Liver (tissue), 8 donors: ENCODE measurements at regions not wholly inside any gene's neighbourhood (a gene's known extent, or its start where the extent isn't known, plus 50 kb on each side); places are given as distances from the start of the nearest gene placed in this dataset.

Experiments
- DNase-seq: peaks from one replicate; pipeline ENCODE4 v3.0.0-alpha.2; 2017; ENCODE audit warnings: low spot score
- H3K27ac ChIP-seq, 2 donors: one replicate each; pipeline ENCODE4 v1.7.0; 2013; ENCODE audit warnings: inconsistent platforms in 2 of 2, low read length in 2 of 2, control low read depth in 1 of 2, low read depth in 1 of 2, mild to moderate bottlenecking in 1 of 2
- H3K27me3 ChIP-seq, 4 donors: one replicate each; pipeline versions ENCODE4 v1.6.1 to v1.7.0; 2013; ENCODE audit warnings: low read length in 3 of 4, inconsistent platforms in 1 of 4, mild to moderate bottlenecking in 1 of 4, moderate library complexity in 1 of 4; ENCODE audit not compliant: control insufficient read depth in 4 of 4, insufficient read depth in 4 of 4
- H3K36me3 ChIP-seq, 4 donors: one replicate each; pipeline versions ENCODE4 v1.6.1 to v1.7.0; 2013; ENCODE audit warnings: low read length in 3 of 4, mild to moderate bottlenecking in 3 of 4, low read depth in 1 of 4, moderate library complexity in 1 of 4; ENCODE audit not compliant: control insufficient read depth in 4 of 4, insufficient read depth in 3 of 4
- H3K4me1 ChIP-seq, 4 donors: one replicate each; pipeline versions ENCODE4 v1.6.1 to v1.7.0; 2013; ENCODE audit warnings: low read length in 3 of 4, mild to moderate bottlenecking in 3 of 4, moderate library complexity in 1 of 4; ENCODE audit not compliant: control insufficient read depth in 4 of 4, insufficient read depth in 4 of 4
- H3K4me3 ChIP-seq, 3 donors: one replicate each; pipeline versions ENCODE4 v1.6.1 to v1.7.0; 2013; ENCODE audit warnings: low read length in 3 of 3, control low read depth in 1 of 3, low read depth in 1 of 3, mild to moderate bottlenecking in 1 of 3
- H3K9ac ChIP-seq, 2 donors: one replicate each; pipeline ENCODE4 v1.7.0; 2013; ENCODE audit warnings: low read length in 2 of 2, mild to moderate bottlenecking in 2 of 2, moderate library complexity in 2 of 2, control low read depth in 1 of 2, low read depth in 1 of 2
- H3K9me3 ChIP-seq, 4 donors: one replicate each; pipeline versions ENCODE4 v1.6.1 to v1.7.0; 2013; ENCODE audit warnings: low read length in 3 of 4; ENCODE audit not compliant: control insufficient read depth in 4 of 4
- EGR1 ChIP-seq, 2 donors: IDR thresholded peaks; 2 replicates each; pipeline ENCODE4 v1.6.1; 2016 to 2018; ENCODE audit warnings: antibody characterized with exemption in 2 of 2, low read depth in 2 of 2
- FOXA1 ChIP-seq: IDR thresholded peaks from 2 replicates; pipeline ENCODE4 v1.6.1; 2016; ENCODE audit warnings: antibody characterized with exemption
- FOXA2 ChIP-seq: IDR thresholded peaks from 2 replicates; pipeline ENCODE4 v1.6.1; 2016; ENCODE audit warnings: antibody characterized with exemption
- GABPA ChIP-seq, 2 donors: IDR thresholded peaks in 1 of 2; conservative IDR thresholded peaks in 1 of 2; 2 replicates each; pipeline ENCODE4 v1.6.1; 2016; ENCODE audit warnings: antibody characterized with exemption in 2 of 2, mild to moderate bottlenecking in 1 of 2, moderate library complexity in 1 of 2
- HNF4A ChIP-seq, 2 donors: conservative IDR thresholded peaks; 2 replicates each; pipeline ENCODE4 v1.6.1; 2016; ENCODE audit warnings: antibody characterized with exemption in 2 of 2, mild to moderate bottlenecking in 2 of 2
- HNF4G ChIP-seq: IDR thresholded peaks from 2 replicates; pipeline ENCODE4 v1.6.1; 2016; ENCODE audit warnings: antibody characterized with exemption
- JUND ChIP-seq, 2 donors: IDR thresholded peaks; 2 replicates each; pipeline ENCODE4 v1.6.1; 2016; ENCODE audit warnings: antibody characterized with exemption in 2 of 2
- NR2F2 ChIP-seq: IDR thresholded peaks from 2 replicates; pipeline ENCODE4 v1.6.1; 2016; ENCODE audit warnings: antibody characterized with exemption
- RAD21 ChIP-seq, 2 donors: IDR thresholded peaks; 2 replicates each; pipeline ENCODE4 v1.6.1; 2016; ENCODE audit warnings: antibody characterized with exemption in 2 of 2, mild to moderate bottlenecking in 2 of 2
- RXRA ChIP-seq, 2 donors: IDR thresholded peaks; 2 replicates each; pipeline ENCODE4 v1.6.1; 2017 to 2018; ENCODE audit warnings: antibody characterized with exemption in 2 of 2, mild to moderate bottlenecking in 1 of 2
- SP1 ChIP-seq: IDR thresholded peaks from 2 replicates; pipeline ENCODE4 v1.6.1; 2018; ENCODE audit warnings: antibody characterized with exemption, mild to moderate bottlenecking
- YY1 ChIP-seq: IDR thresholded peaks from 2 replicates; pipeline ENCODE4 v1.6.1; 2016; ENCODE audit warnings: antibody characterized with exemption, mild to moderate bottlenecking
- WGBS: extraction: QIAGEN DNeasy Blood & Tissue Kit; methylation state at CpG from one replicate; pipeline ENCODE4 v1.1.7; 2013; 5-methylcytosine and 5-hydroxymethylcytosine counted together
- TF ChIP-seq, protein P1 (sequence below): fragments of 150-350 bp; IDR thresholded peaks from 2 replicates; pipeline ENCODE4 v1.5.1; 2017; ENCODE audit warnings: improper control_type of control experiment, low read depth, low read length; ENCODE audit not compliant: missing input control
- TF ChIP-seq, protein P2 (sequence below): IDR thresholded peaks from 2 replicates; pipeline ENCODE4 v1.6.1; 2016; ENCODE audit warnings: antibody characterized with exemption
- TF ChIP-seq, protein P3 (sequence below): IDR thresholded peaks from 2 replicates; pipeline ENCODE4 v1.6.1; 2016; ENCODE audit warnings: antibody characterized with exemption, mild to moderate bottlenecking
- TF ChIP-seq, protein P4 (sequence below): IDR thresholded peaks from 2 replicates; pipeline ENCODE4 v1.6.1; 2016; ENCODE audit warnings: antibody characterized with exemption
- TF ChIP-seq, protein P5 (sequence below): IDR thresholded peaks from 2 replicates; pipeline ENCODE4 v1.6.1; 2016; ENCODE audit warnings: antibody characterized with exemption
- donor health status: healthy.
- donor health status: healthy.
- donor health status: healthy.
- donor health status: healthy.
- donor health status: healthy.

DNA sequence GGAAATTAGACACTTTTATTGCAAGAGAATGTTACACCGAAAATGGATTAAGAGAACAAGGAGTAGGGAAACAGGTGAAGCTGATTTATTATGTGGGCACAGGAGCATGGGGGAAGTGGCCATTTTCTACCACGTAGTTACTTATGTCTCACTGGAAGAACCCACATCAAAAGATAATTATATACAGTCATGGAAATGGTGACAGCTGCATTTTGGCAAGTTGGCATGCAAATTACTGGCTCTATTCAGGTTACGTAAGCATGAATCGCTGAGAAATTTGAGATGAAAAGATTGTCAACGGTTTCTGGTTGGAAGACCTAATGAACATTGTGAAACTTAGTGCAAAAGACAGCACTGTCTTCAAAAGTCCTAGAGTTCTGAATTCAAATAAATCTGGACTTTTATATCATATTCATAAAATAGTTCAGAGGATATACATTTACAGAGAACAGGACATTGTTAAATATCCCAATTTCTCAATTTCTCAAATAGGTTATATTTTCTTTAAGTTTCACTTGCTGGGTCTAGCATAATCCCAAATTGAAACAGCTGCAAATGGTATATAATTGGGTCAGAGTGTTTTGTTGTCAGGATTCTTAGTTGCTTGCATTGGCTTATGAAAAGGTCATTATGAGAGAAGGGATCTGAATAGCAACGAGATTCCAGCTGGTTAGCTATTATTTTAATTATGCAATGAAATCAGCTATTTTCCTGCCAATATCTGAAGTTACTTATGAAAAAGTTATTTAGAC lies 567.8 kb downstream of the ZPLD1 start:
- Histone ChIP-seq H3K9ac (no peak overlapping the region), H3K4me1 (no peaks in the 10 kb centered on the region), H3K4me3 (no peak overlapping the region), H3K9me3 (no peaks in the 10 kb centered on the region), H3K27ac (no peak overlapping the region), H3K27me3 (no peaks in the 10 kb centered on the region), H3K36me3 (no peaks in the 10 kb centered on the region)
- TF ChIP-seq SP1: no peak
- no peak for TF ChIP-seq EGR1 (IDR thresholded peaks at IDR 0.05; ENCODE audit: low read depth in 2 of 2)
- no peak for TF ChIP-seq FOXA2
- no peak for TF ChIP-seq RXRA (IDR thresholded peaks at IDR 0.05)
- TF ChIP-seq RAD21 (IDR thresholded peaks at IDR 0.05): no peak
- no peak for TF ChIP-seq YY1
- TF ChIP-seq, protein P1, sequence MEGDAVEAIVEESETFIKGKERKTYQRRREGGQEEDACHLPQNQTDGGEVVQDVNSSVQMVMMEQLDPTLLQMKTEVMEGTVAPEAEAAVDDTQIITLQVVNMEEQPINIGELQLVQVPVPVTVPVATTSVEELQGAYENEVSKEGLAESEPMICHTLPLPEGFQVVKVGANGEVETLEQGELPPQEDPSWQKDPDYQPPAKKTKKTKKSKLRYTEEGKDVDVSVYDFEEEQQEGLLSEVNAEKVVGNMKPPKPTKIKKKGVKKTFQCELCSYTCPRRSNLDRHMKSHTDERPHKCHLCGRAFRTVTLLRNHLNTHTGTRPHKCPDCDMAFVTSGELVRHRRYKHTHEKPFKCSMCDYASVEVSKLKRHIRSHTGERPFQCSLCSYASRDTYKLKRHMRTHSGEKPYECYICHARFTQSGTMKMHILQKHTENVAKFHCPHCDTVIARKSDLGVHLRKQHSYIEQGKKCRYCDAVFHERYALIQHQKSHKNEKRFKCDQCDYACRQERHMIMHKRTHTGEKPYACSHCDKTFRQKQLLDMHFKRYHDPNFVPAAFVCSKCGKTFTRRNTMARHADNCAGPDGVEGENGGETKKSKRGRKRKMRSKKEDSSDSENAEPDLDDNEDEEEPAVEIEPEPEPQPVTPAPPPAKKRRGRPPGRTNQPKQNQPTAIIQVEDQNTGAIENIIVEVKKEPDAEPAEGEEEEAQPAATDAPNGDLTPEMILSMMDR: no peak
- TF ChIP-seq FOXA1: no peak
- TF ChIP-seq, protein P2, sequence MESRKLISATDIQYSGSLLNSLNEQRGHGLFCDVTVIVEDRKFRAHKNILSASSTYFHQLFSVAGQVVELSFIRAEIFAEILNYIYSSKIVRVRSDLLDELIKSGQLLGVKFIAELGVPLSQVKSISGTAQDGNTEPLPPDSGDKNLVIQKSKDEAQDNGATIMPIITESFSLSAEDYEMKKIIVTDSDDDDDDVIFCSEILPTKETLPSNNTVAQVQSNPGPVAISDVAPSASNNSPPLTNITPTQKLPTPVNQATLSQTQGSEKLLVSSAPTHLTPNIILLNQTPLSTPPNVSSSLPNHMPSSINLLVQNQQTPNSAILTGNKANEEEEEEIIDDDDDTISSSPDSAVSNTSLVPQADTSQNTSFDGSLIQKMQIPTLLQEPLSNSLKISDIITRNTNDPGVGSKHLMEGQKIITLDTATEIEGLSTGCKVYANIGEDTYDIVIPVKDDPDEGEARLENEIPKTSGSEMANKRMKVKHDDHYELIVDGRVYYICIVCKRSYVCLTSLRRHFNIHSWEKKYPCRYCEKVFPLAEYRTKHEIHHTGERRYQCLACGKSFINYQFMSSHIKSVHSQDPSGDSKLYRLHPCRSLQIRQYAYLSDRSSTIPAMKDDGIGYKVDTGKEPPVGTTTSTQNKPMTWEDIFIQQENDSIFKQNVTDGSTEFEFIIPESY: no peak
- TF ChIP-seq HNF4A (conservative IDR thresholded peaks at IDR 0.05): no peak
- TF ChIP-seq, protein P3, sequence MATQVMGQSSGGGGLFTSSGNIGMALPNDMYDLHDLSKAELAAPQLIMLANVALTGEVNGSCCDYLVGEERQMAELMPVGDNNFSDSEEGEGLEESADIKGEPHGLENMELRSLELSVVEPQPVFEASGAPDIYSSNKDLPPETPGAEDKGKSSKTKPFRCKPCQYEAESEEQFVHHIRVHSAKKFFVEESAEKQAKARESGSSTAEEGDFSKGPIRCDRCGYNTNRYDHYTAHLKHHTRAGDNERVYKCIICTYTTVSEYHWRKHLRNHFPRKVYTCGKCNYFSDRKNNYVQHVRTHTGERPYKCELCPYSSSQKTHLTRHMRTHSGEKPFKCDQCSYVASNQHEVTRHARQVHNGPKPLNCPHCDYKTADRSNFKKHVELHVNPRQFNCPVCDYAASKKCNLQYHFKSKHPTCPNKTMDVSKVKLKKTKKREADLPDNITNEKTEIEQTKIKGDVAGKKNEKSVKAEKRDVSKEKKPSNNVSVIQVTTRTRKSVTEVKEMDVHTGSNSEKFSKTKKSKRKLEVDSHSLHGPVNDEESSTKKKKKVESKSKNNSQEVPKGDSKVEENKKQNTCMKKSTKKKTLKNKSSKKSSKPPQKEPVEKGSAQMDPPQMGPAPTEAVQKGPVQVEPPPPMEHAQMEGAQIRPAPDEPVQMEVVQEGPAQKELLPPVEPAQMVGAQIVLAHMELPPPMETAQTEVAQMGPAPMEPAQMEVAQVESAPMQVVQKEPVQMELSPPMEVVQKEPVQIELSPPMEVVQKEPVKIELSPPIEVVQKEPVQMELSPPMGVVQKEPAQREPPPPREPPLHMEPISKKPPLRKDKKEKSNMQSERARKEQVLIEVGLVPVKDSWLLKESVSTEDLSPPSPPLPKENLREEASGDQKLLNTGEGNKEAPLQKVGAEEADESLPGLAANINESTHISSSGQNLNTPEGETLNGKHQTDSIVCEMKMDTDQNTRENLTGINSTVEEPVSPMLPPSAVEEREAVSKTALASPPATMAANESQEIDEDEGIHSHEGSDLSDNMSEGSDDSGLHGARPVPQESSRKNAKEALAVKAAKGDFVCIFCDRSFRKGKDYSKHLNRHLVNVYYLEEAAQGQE: no peak
- TF ChIP-seq HNF4G: no peak
- TF ChIP-seq, protein P4, sequence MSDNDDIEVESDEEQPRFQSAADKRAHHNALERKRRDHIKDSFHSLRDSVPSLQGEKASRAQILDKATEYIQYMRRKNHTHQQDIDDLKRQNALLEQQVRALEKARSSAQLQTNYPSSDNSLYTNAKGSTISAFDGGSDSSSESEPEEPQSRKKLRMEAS: no peak
- TF ChIP-seq, protein P5, sequence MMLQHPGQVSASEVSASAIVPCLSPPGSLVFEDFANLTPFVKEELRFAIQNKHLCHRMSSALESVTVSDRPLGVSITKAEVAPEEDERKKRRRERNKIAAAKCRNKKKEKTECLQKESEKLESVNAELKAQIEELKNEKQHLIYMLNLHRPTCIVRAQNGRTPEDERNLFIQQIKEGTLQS: no peak
- no peak for TF ChIP-seq NR2F2
- no peak for TF ChIP-seq JUND (IDR thresholded peaks at IDR 0.05)
- TF ChIP-seq GABPA (IDR thresholded peaks at IDR 0.05 in 1 of 2, conservative IDR thresholded peaks at IDR 0.05 in 1 of 2): no peak
- 71% methylated on average over 6 of the region's 6 CpGs for WGBS
- DNase-seq: no peak
